ENCODE measurements at regions not wholly inside any gene's neighbourhood (a gene's known extent, or its start where the extent isn't known, plus 50 kb on each side); places are given as distances from the start of the nearest gene placed in this dataset.

DNA sequence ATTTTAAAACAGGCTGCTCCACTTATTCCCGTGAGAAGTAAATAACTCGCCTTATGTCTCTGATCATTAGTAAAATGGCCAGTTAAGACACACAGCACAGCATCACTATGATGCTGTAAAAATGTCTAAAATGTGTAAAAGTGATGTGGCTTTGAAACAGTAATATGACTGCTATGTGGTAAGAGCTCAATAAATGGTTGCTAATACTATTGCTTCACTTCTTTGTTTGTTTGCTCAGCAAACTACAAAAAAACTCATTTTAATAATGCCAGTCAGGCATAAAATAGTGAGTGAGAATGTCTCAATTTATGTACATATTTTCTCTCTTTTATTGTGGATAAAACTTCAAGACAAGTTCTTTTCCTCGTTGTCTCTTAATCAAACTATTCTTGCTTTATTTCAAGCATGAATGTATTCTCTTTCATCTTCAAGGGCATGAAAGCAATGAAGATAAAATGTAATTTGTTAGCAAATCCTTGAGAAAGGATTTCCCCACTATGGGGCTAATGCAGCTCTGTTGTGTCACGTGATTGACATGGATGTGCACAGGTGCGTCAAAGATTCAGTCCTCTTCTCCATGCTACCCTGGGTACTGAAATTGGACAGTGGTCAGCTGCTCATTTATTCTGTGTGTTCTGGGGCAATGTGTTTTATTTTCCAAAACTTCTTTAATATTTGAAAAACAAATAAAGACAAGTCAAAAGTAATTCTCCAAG, 387.2 kb downstream of the TRIB2 start:
- TF ChIP-seq USF1 (IDR thresholded peaks at IDR 0.05) (no peak), EGR1 (IDR thresholded peaks at IDR 0.05) (no peak), REST (IDR thresholded peaks at IDR 0.05; ENCODE audit: low read depth) (no peak), EP300 (IDR thresholded peaks at IDR 0.05; ENCODE audit: borderline replicate concordance) (no peak), CEBPB (IDR thresholded peaks at IDR 0.05) (no peak)
- TF ChIP-seq, protein P1, sequence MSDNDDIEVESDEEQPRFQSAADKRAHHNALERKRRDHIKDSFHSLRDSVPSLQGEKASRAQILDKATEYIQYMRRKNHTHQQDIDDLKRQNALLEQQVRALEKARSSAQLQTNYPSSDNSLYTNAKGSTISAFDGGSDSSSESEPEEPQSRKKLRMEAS (IDR thresholded peaks at IDR 0.05), result no peak

Data from Ishikawa (cell line).